ENCODE measurements at regions not wholly inside any gene's neighbourhood (a gene's known extent, or its start where the extent isn't known, plus 50 kb on each side); places are given as distances from the start of the nearest gene placed in this dataset.

DNA sequence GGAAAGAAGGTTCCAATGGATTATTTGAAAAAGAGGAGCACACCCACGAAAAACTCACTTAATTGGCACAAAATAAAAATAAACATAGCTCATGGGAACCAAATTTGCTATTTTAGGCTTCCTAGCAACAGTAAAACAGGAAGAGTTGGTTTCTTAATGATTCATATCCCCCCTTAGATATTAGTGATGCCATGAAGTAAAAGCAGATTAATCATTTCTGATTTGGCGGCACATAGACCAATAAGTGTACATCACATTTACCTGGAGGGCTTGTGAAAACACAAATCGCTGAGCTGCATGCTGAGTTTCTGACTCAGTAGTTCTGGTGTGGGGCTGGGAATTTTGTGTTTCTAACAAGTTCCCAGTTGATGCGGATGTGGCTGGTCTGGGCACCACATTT, 260.4 kb downstream of the SLC4A3 start:
- H3K9me3 Mint-ChIP-seq (ENCODE audit: unreplicated experiment): no peaks in the 10 kb centered on the region
- no peak overlapping the region for H3K4me3 Mint-ChIP-seq (ENCODE audit: unreplicated experiment)
- H3K9me3 ChIP-seq (ENCODE audit: insufficient read depth, low read depth, low read length): no peaks in the 10 kb centered on the region
- no peaks in the 10 kb centered on the region for H3K79me2 ChIP-seq (ENCODE audit: insufficient read depth, low read length)
- H3K27ac ChIP-seq (ENCODE audit: low read depth, low read length): no peak overlapping the region
- no peak overlapping the region for H2AFZ ChIP-seq (ENCODE audit: low read depth, low read length)
- H3K4me3 ChIP-seq (ENCODE audit: insufficient read depth, low read depth, low read length): no peak overlapping the region
- H3K4me1 ChIP-seq (ENCODE audit: insufficient read depth, low read length): no peaks in the 10 kb centered on the region
- H3K36me3 Mint-ChIP-seq (ENCODE audit: low read depth, unreplicated experiment): no peaks in the 10 kb centered on the region
- H3K4me2 ChIP-seq (ENCODE audit: low read length): no peak overlapping the region
- H3K9ac ChIP-seq (ENCODE audit: low read length): no peak overlapping the region
- no peaks in the 10 kb centered on the region for H4K20me1 ChIP-seq (ENCODE audit: insufficient read depth, low read length)
- no peaks in the 10 kb centered on the region for H3K27me3 Mint-ChIP-seq (ENCODE audit: low read depth, unreplicated experiment)
- H3K27me3 ChIP-seq (ENCODE audit: insufficient read depth, low read length): no peaks in the 10 kb centered on the region
- H3K4me1 Mint-ChIP-seq (ENCODE audit: low read depth, unreplicated experiment): no peaks in the 10 kb centered on the region
- no peaks in the 10 kb centered on the region for H3K36me3 ChIP-seq (ENCODE audit: insufficient read depth, low read length)
- peak; percentile 10 for DNase-seq (ENCODE audit: low read depth)
- no peak overlapping the region for H3K27ac Mint-ChIP-seq (ENCODE audit: unreplicated experiment)
- TF ChIP-seq, protein P1, sequence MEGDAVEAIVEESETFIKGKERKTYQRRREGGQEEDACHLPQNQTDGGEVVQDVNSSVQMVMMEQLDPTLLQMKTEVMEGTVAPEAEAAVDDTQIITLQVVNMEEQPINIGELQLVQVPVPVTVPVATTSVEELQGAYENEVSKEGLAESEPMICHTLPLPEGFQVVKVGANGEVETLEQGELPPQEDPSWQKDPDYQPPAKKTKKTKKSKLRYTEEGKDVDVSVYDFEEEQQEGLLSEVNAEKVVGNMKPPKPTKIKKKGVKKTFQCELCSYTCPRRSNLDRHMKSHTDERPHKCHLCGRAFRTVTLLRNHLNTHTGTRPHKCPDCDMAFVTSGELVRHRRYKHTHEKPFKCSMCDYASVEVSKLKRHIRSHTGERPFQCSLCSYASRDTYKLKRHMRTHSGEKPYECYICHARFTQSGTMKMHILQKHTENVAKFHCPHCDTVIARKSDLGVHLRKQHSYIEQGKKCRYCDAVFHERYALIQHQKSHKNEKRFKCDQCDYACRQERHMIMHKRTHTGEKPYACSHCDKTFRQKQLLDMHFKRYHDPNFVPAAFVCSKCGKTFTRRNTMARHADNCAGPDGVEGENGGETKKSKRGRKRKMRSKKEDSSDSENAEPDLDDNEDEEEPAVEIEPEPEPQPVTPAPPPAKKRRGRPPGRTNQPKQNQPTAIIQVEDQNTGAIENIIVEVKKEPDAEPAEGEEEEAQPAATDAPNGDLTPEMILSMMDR (IDR thresholded peaks at IDR 0.05; ENCODE audit: insufficient read depth, low read depth, low read length): no peak
- no peak for TF ChIP-seq EZH2 (IDR thresholded peaks at IDR 0.05; ENCODE audit: insufficient read depth, low read length)
- FAIRE-seq: no peak

DNA sequence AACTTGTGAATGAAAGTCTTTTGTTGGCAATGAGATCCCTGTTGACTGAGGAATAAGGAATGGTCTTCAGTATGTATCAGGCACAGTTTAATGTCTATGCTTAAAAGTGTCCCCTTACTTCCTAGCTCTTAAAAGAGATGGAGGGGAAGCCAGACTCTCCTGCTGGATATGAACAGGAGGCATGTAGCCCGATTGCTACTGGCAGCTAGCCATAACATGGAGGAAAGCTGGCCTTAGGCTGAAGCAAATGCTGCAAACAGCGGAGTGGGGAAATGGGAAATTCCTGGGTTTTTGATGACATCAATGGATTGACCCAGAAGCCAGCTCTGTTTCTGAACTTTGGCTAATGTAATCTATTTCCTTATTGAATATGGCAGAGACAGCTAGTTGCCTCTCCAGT, 266.1 kb downstream of the SLC4A3 start:
- peak; percentile 4 for DNase-seq (ENCODE audit: low read depth)
- Histone ChIP-seq H4K20me1 (ENCODE audit: insufficient read depth, low read length) (no peaks in the 10 kb centered on the region), H3K4me2 (ENCODE audit: low read length) (no peak overlapping the region), H3K36me3 (ENCODE audit: insufficient read depth, low read length) (no peaks in the 10 kb centered on the region), H2AFZ (ENCODE audit: low read depth, low read length) (no peak overlapping the region), H3K27ac (ENCODE audit: low read depth, low read length) (no peak overlapping the region), H3K79me2 (ENCODE audit: insufficient read depth, low read length) (no peaks in the 10 kb centered on the region), H3K27me3 (ENCODE audit: insufficient read depth, low read length) (no peaks in the 10 kb centered on the region), H3K9ac (ENCODE audit: low read length) (no peak overlapping the region), H3K4me3 (ENCODE audit: insufficient read depth, low read depth, low read length) (no peak overlapping the region), H3K4me1 (ENCODE audit: insufficient read depth, low read length) (no peaks in the 10 kb centered on the region), H3K9me3 (ENCODE audit: insufficient read depth, low read depth, low read length) (no peaks in the 10 kb centered on the region)
- no peak overlapping the region for H3K27ac Mint-ChIP-seq (ENCODE audit: unreplicated experiment)
- H3K9me3 Mint-ChIP-seq (ENCODE audit: unreplicated experiment): no peaks in the 10 kb centered on the region
- no peak overlapping the region for H3K4me3 Mint-ChIP-seq (ENCODE audit: unreplicated experiment)
- peaks cover 2% of the 10 kb centered on the region for H3K36me3 Mint-ChIP-seq (ENCODE audit: low read depth, unreplicated experiment)
- no peaks in the 10 kb centered on the region for H3K4me1 Mint-ChIP-seq (ENCODE audit: low read depth, unreplicated experiment)
- no peaks in the 10 kb centered on the region for H3K27me3 Mint-ChIP-seq (ENCODE audit: low read depth, unreplicated experiment)
- TF ChIP-seq EZH2 (IDR thresholded peaks at IDR 0.05; ENCODE audit: insufficient read depth, low read length): no peak
- TF ChIP-seq, protein P1 (IDR thresholded peaks at IDR 0.05; ENCODE audit: insufficient read depth, low read depth, low read length): no peak
- FAIRE-seq: no peak

DNA sequence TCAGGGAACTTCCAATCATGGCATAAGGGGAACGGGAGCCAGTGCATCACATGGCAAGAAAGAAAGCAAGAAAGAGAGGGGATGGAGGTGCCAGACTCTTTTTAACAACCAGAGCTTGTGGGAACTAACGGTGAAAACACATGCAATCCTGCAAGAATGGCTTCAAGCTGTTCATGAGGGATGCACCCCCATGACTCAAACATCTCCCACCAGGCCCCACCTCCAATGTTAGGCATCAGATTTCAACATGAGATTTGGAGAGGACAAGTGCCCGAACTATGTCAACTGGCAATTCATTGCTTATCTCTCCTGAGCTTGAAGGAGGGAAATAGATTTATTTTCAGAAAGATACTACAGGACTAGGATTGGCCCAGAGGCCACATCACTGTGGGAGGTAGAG, 270.0 kb downstream of the SLC4A3 start:
- Histone ChIP-seq H3K9me3 (ENCODE audit: insufficient read depth, low read depth, low read length) (no peaks in the 10 kb centered on the region), H3K36me3 (ENCODE audit: insufficient read depth, low read length) (no peaks in the 10 kb centered on the region), H3K4me2 (ENCODE audit: low read length) (no peak overlapping the region), H3K9ac (ENCODE audit: low read length) (no peak overlapping the region), H3K27me3 (ENCODE audit: insufficient read depth, low read length) (no peaks in the 10 kb centered on the region), H4K20me1 (ENCODE audit: insufficient read depth, low read length) (no peaks in the 10 kb centered on the region), H3K27ac (ENCODE audit: low read depth, low read length) (no peak overlapping the region), H3K79me2 (ENCODE audit: insufficient read depth, low read length) (no peaks in the 10 kb centered on the region), H2AFZ (ENCODE audit: low read depth, low read length) (no peak overlapping the region), H3K4me3 (ENCODE audit: insufficient read depth, low read depth, low read length) (no peak overlapping the region), H3K4me1 (ENCODE audit: insufficient read depth, low read length) (no peaks in the 10 kb centered on the region)
- DNase-seq (ENCODE audit: low read depth) (no peak), FAIRE-seq (no peak)
- Mint-ChIP-seq H3K9me3 (ENCODE audit: unreplicated experiment) (peaks cover 2% of the 10 kb centered on the region), H3K4me1 (ENCODE audit: low read depth, unreplicated experiment) (peaks cover 1% of the 10 kb centered on the region), H3K36me3 (ENCODE audit: low read depth, unreplicated experiment) (peaks cover 2% of the 10 kb centered on the region), H3K4me3 (ENCODE audit: unreplicated experiment) (no peak overlapping the region), H3K27ac (ENCODE audit: unreplicated experiment) (no peak overlapping the region), H3K27me3 (ENCODE audit: low read depth, unreplicated experiment) (peaks cover 3% of the 10 kb centered on the region)
- TF ChIP-seq, protein P1 (IDR thresholded peaks at IDR 0.05; ENCODE audit: insufficient read depth, low read depth, low read length): no peak
- TF ChIP-seq EZH2 (IDR thresholded peaks at IDR 0.05; ENCODE audit: insufficient read depth, low read length): no peak
